ENCODE measurements at regions not wholly inside any gene's neighbourhood (a gene's known extent, or its start where the extent isn't known, plus 50 kb on each side); places are given as distances from the start of the nearest gene placed in this dataset.
"Not testable (repeated sequence)": the region's sequence is repeated elsewhere in the genome, so short reads cannot be mapped to it uniquely, and the experiment has no call there.

DNA sequence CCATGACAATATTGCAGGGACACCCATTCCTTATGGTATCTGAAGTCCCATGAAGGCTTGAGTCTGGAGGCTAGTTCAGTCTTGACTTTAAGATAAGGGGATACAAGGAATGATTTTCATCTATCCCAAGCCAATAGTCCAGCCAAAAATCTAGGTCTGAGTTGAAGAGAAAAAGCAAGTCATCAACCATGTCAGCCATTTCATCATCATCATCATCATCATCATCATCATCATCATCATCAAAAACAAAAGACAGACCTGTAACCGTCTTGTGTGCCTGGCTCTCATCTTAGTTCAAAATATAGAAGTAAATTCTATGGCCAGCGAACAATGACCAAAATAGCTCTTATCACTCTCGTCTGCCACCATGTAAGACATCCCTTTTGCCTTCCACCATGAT is 59.5 kb upstream of the FAM90A26 start:
- H3K36me3 Mint-ChIP-seq (ENCODE audit: low read depth); H3K4me1 Mint-ChIP-seq (ENCODE audit: low read depth); H3K4me3 Mint-ChIP-seq; H3K9me3 Mint-ChIP-seq; H3K27ac Mint-ChIP-seq; H3K27me3 Mint-ChIP-seq (ENCODE audit: insufficient read depth); DNase-seq: not testable (repeated sequence)

GRCh38 chr4:9103148-9103524 is 67.1 kb upstream of the FAM90A26 start:
- H3K27me3 Mint-ChIP-seq (ENCODE audit: insufficient read depth); H3K4me3 Mint-ChIP-seq; H3K27ac Mint-ChIP-seq; DNase-seq; H3K36me3 Mint-ChIP-seq (ENCODE audit: low read depth); H3K9me3 Mint-ChIP-seq; H3K4me1 Mint-ChIP-seq (ENCODE audit: low read depth): not testable (repeated sequence)
- TF ChIP-seq CTCF (IDR thresholded peaks at IDR 0.05) = peak; percentile 67

DNA sequence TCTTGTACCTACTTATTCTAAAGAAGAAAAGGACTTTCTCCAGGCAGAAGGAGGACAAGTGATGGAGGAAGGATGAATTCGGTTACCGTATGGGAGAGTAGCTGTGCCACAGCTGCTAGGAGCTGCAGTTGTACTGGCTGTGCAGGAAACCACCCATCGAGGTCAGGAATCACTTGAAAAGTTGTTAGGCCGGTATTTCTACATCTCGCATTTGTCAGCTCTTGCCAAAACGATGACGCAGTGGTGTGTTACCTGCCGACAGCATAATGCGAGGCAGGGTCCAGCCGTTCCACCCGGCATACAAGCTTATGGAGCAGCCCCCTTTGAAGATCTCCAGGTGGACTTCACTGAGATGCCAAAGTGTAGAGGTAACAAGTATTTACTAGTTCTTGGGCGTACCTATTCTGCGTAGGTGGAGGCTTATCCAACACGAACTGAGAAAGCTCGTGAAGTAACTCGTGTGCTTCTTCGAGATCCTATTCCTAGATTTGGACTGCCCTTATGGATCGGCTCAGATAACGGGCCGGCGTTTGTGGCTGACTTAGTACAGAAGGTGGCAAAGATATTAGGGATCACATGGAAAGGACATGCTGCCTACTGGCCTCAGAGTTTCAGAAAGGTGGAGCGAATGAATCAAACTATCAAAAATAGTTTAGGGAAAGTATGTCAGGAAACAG is 67.6 kb upstream of the FAM90A26 start:
- not testable (repeated sequence) for H3K27me3 Mint-ChIP-seq (ENCODE audit: insufficient read depth); DNase-seq; H3K4me1 Mint-ChIP-seq (ENCODE audit: low read depth); H3K9me3 Mint-ChIP-seq; H3K36me3 Mint-ChIP-seq (ENCODE audit: low read depth); H3K4me3 Mint-ChIP-seq; H3K27ac Mint-ChIP-seq

DNA sequence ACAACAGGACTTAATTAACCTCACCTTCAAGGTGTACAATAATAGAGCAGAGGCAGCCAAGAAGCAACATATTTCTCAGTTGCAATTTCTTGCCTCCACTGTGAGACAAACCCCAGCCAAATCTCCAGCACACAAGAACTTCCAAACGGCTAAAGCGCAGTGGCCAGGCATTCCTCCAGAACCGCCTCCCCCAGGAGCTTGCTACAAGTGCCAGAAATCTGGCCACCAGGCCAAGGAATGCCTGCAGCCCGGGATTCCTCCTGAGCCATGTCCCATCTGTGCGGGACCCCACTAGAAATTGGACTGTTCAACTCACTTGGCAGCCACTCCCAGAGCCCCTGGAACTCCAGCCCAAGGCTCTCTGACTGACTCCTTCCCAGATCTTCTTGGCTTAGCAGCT is 73.9 kb upstream of the FAM90A26 start:
- not testable (repeated sequence) for H3K4me1 Mint-ChIP-seq (ENCODE audit: low read depth); H3K4me3 Mint-ChIP-seq; DNase-seq; H3K27me3 Mint-ChIP-seq (ENCODE audit: insufficient read depth); H3K9me3 Mint-ChIP-seq; H3K27ac Mint-ChIP-seq; H3K36me3 Mint-ChIP-seq (ENCODE audit: low read depth)

- not testable (repeated sequence) for H3K27ac Mint-ChIP-seq; H3K4me1 Mint-ChIP-seq (ENCODE audit: low read depth); H3K9me3 Mint-ChIP-seq; H3K4me3 Mint-ChIP-seq; H3K27me3 Mint-ChIP-seq (ENCODE audit: insufficient read depth); DNase-seq; H3K36me3 Mint-ChIP-seq (ENCODE audit: low read depth)
These were observed 91.4 kb upstream of the FAM90A26 start for GRCh38 chr4:9078796-9079195.

DNA sequence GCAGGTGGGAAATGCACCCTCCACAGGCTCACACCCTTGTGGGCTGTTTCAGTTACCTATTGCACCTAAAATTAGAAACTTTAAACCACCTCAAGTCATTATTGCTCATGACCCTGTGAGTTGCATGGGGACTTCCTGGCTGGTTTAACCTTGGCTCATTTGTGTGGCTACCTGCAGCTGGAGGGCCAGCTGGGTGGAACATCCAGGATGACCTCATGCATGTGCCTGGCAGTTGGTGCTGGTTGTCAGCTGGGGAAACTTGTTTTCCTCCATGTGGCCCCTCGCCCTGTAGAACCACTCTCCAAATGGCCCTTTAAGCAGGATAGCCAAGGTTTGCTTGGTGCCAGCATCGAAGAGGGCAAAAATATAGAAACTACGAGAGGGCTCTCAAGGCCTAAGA is 93.2 kb upstream of the FAM90A26 start:
- not testable (repeated sequence) for H3K27me3 Mint-ChIP-seq (ENCODE audit: insufficient read depth); H3K9me3 Mint-ChIP-seq; H3K4me1 Mint-ChIP-seq (ENCODE audit: low read depth); H3K27ac Mint-ChIP-seq; DNase-seq; H3K4me3 Mint-ChIP-seq; H3K36me3 Mint-ChIP-seq (ENCODE audit: low read depth)

DNA sequence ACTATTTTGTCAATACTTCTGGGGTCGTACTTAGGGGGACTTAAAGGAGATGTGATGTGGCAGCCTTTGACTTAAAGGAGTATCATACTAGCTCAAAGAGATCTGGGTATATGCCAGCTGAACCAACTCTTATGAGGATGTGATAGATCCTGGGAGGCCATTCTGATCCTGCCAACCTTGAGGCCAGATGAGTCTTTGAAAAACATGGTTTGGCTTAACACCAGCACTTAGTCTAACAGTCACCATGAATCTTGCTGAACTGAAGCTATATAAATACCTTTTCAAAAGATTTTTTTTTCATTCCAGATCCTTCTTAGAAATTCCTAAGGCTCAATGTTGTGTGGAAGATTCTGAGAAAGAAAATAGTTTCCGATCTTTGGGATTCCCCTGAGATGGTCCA is 93.7 kb upstream of the FAM90A26 start:
- H3K4me3 Mint-ChIP-seq; H3K9me3 Mint-ChIP-seq; H3K4me1 Mint-ChIP-seq (ENCODE audit: low read depth); H3K27me3 Mint-ChIP-seq (ENCODE audit: insufficient read depth); H3K36me3 Mint-ChIP-seq (ENCODE audit: low read depth); H3K27ac Mint-ChIP-seq; DNase-seq: not testable (repeated sequence)

DNA sequence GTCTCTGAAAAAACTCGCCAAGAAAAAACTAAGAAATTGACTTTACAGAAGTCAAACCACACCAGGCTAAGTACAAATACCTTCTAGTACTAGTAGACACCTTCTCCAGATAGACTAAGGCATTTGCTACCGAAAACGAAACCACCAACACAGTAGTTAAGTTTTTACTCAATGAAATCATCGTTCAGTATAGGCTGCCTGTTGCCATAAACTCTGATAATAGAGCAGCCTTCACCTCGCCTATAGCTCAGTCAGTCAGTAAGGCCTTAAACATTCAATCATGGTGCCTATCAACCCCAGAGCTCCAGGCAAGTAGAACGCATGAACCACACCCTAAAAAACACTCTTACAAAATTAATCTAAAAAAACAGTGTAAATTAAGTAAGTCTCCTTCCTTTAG is 96.8 kb upstream of the FAM90A26 start:
- not testable (repeated sequence) for H3K27ac Mint-ChIP-seq; H3K36me3 Mint-ChIP-seq (ENCODE audit: low read depth); H3K4me3 Mint-ChIP-seq; H3K4me1 Mint-ChIP-seq (ENCODE audit: low read depth); DNase-seq; H3K27me3 Mint-ChIP-seq (ENCODE audit: insufficient read depth)
- H3K9me3 Mint-ChIP-seq = peaks cover 11% of the 10 kb centered on the region

GRCh38 chr4:9072521-9073220 is 97.5 kb upstream of the FAM90A26 start:
- not testable (repeated sequence) for H3K4me3 Mint-ChIP-seq; H3K27me3 Mint-ChIP-seq (ENCODE audit: insufficient read depth); H3K36me3 Mint-ChIP-seq (ENCODE audit: low read depth); H3K27ac Mint-ChIP-seq; H3K4me1 Mint-ChIP-seq (ENCODE audit: low read depth); DNase-seq
- peaks cover 11% of the 10 kb centered on the region for H3K9me3 Mint-ChIP-seq

GRCh38 chr4:9067923-9068322 is 102.3 kb upstream of the FAM90A26 start:
- DNase-seq; H3K4me1 Mint-ChIP-seq (ENCODE audit: low read depth); H3K4me3 Mint-ChIP-seq; H3K27ac Mint-ChIP-seq; H3K27me3 Mint-ChIP-seq (ENCODE audit: insufficient read depth): not testable (repeated sequence)
- H3K9me3 Mint-ChIP-seq = peaks cover 38% of the 10 kb centered on the region
- H3K36me3 Mint-ChIP-seq (ENCODE audit: low read depth) = peaks cover 18% of the 10 kb centered on the region

GRCh38 chr4:9063612-9064011 is 106.6 kb upstream of the FAM90A26 start:
- H3K4me1 Mint-ChIP-seq (ENCODE audit: low read depth); DNase-seq; H3K4me3 Mint-ChIP-seq; H3K27me3 Mint-ChIP-seq (ENCODE audit: insufficient read depth); H3K27ac Mint-ChIP-seq: not testable (repeated sequence)
- H3K36me3 Mint-ChIP-seq (ENCODE audit: low read depth) = peaks cover 18% of the 10 kb centered on the region
- H3K9me3 Mint-ChIP-seq = peaks cover 45% of the 10 kb centered on the region

DNA sequence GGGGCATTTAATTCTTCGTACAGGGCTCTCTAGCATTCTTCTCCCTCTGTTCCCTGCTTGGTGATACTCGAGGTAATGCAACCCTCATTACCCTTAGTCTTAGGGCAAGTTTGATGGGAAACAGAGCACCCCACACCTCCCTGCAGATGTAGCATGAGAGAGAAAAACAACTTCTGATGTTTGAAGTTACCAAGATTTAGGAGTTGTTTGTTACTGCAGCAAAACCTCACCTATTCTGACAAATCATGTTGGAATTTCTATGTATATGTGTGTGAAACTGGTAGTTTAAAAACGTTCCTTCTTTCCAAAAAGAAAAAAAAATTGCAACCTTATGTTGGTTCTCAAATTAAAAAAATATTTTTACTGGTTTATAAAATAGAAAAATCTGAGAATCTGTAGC is 145.3 kb upstream of the FAM90A26 start:
- H3K27me3 Mint-ChIP-seq (ENCODE audit: insufficient read depth); H3K4me1 Mint-ChIP-seq (ENCODE audit: low read depth); H3K27ac Mint-ChIP-seq; H3K36me3 Mint-ChIP-seq (ENCODE audit: low read depth); DNase-seq; H3K4me3 Mint-ChIP-seq: not testable (repeated sequence)
- peaks cover 20% of the 10 kb centered on the region; the same call in 1 of the 2 replicates for H3K9me3 Mint-ChIP-seq

DNA sequence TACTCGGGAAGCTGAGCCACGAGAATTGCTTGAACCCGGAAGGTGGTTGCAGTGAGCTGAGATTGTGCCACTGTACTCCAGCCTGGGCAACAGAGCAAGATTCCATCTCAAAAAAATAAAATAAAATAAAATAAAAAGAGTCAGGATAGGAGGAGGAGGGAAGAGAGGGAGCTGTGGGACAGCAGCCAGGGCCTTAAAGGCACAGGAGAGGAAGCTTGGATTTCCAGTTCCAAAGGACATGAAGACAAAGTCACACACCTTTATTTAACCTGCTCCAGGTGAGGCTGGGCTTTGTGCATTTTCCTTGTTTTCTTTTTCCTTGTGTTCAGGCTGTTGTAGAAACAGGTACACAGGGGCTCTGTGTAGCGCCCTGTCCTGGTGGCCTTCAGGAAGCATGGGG is 138.2 kb upstream of the HMX1 start:
- H3K4me3 Mint-ChIP-seq; H3K27me3 Mint-ChIP-seq (ENCODE audit: insufficient read depth); DNase-seq; H3K4me1 Mint-ChIP-seq (ENCODE audit: low read depth); H3K27ac Mint-ChIP-seq; H3K9me3 Mint-ChIP-seq; H3K36me3 Mint-ChIP-seq (ENCODE audit: low read depth): not testable (repeated sequence)

Measured in HFFc6 (cell line).